ENCODE measurements at regions not wholly inside any gene's neighbourhood (a gene's known extent, or its start where the extent isn't known, plus 50 kb on each side); places are given as distances from the start of the nearest gene placed in this dataset.

GRCh38 chr2:43024515-43025011 is 201.8 kb downstream of the ZFP36L2 start:
- Histone ChIP-seq H3K9me3 (peaks cover 0 to 17% (median 0%) of the 10 kb centered on the region in 11 donors), H3K36me3 (no peaks in the 10 kb centered on the region), H3K4me3 (no peak overlapping the region), H3K27me3 (no peaks in the 10 kb centered on the region), H3K4me1 (peaks cover 7 to 43% (median 27%) of the 10 kb centered on the region in 9 donors), H3K27ac (peak overlapping the region in 3 of 10 donors; percentile 9 to 31 (median 22))
- ATAC-seq = peak; percentile 45 to 80 (median 74)
- peak; percentile 58 to 88 (median 85) for TF ChIP-seq CTCF (IDR thresholded peaks at IDR 0.05)
- intact Hi-C loops (cut with DNase I) = loop anchor here in 9 of 10 donors (2.0 to 10.0 kb wide), 13 partner anchors 42 to 463 kb away; partner anchors contain the start of gene ZFP36L2 (in 3 of the 9)
- WGBS, 2 donors = 43 to 45% methylated on average over 9 of the region's 9 CpGs
- DNase-seq = peak; percentile 77 to 78

GRCh38 chr2:43023791-43024514 is 202.5 kb downstream of the ZFP36L2 start:
- peak overlapping the region in 3 of 10 donors; percentile 9 to 31 (median 22) for H3K27ac ChIP-seq
- intact Hi-C loops (cut with DNase I) = loop anchor here in 9 of 10 donors (2.0 to 10.0 kb wide), 10 partner anchors 42 to 463 kb away; partner anchors contain the start of gene ZFP36L2 (in 3 of the 9)

GRCh38 chr2:43022896-43023295 is 203.5 kb downstream of the ZFP36L2 start:
- H3K4me3 ChIP-seq = no peak overlapping the region
- TF ChIP-seq CTCF (IDR thresholded peaks at IDR 0.05) = no peak
- H3K36me3 ChIP-seq = no peaks in the 10 kb centered on the region
- WGBS, 2 donors = 92 to 94% methylated on average over 5 of the region's 5 CpGs
- ATAC-seq (no peak), DNase-seq (no peak)
- H3K27me3 ChIP-seq = no peaks in the 10 kb centered on the region
- H3K27ac ChIP-seq = no peak overlapping the region
- H3K9me3 ChIP-seq = peaks cover 0 to 17% (median 0%) of the 10 kb centered on the region in 11 donors
- intact Hi-C loops (cut with DNase I) = loop anchor here in 7 of 10 donors (5.0 to 10.0 kb wide), 9 partner anchors 41 to 464 kb away; partner anchors contain the start of gene ZFP36L2 (in 3 of the 7)
- peaks cover 11 to 59% (median 42%) of the 10 kb centered on the region in 9 donors for H3K4me1 ChIP-seq

More at GRCh38 chr2:43023791-43024514, 202.5 kb downstream of the ZFP36L2 start:
- WGBS, 2 donors = 81 to 82% methylated on average over 6 of the region's 6 CpGs
- Histone ChIP-seq H3K9me3 (peaks cover 0 to 17% (median 0%) of the 10 kb centered on the region in 11 donors), H3K4me3 (no peak overlapping the region), H3K4me1 (peaks cover 11 to 49% (median 32%) of the 10 kb centered on the region in 9 donors), H3K27me3 (no peaks in the 10 kb centered on the region), H3K36me3 (no peaks in the 10 kb centered on the region)
- no peak for TF ChIP-seq CTCF (IDR thresholded peaks at IDR 0.05)
- no peak for DNase-seq
- no peak for ATAC-seq

- intact Hi-C loops (cut with DNase I) = loop anchor here in 7 of 10 donors (5.0 to 10.0 kb wide), 9 partner anchors 40 to 465 kb away; partner anchors contain the start of gene ZFP36L2 (in 3 of the 7)
- no peak for ATAC-seq
- H3K4me1 ChIP-seq = peaks cover 5 to 53% (median 39%) of the 10 kb centered on the region in 9 donors
- peak in 5 of 9 donors; percentile 7 to 22 (median 15) for TF ChIP-seq CTCF (IDR thresholded peaks at IDR 0.05)
- WGBS, 2 donors = 82 to 88% methylated on average over 19 of the region's 19 CpGs
- no peak for DNase-seq
- peaks cover 0 to 17% (median 0%) of the 10 kb centered on the region in 11 donors for H3K9me3 ChIP-seq
- no peaks in the 10 kb centered on the region for H3K27me3 ChIP-seq
- H3K4me3 ChIP-seq = no peak overlapping the region
- H3K27ac ChIP-seq = no peak overlapping the region
- H3K36me3 ChIP-seq = no peaks in the 10 kb centered on the region
Observed at GRCh38 chr2:43021791-43022509, 204.5 kb downstream of the ZFP36L2 start.

Measured in heart right ventricle (tissue), 16 donors.